GM12865 (cell line): ENCODE measurements at regions not wholly inside any gene's neighbourhood (a gene's known extent, or its start where the extent isn't known, plus 50 kb on each side); places are given as distances from the start of the nearest gene placed in this dataset.
A peak's percentile ranks its signal among the peaks of the same experiment; 100 is the strongest.

Experiments
- DNase-seq: peaks from one replicate; pipeline ENCODE4 v3.0.0; 2010; ENCODE audit warnings: low read depth
- H3K4me3 ChIP-seq: 2 replicates; pipeline ENCODE4 v1.5.1; 2011; ENCODE audit warnings: mild to moderate bottlenecking, low read depth, low read length, control low read depth
- TF ChIP-seq, protein P1 (sequence below): IDR thresholded peaks from 2 replicates; pipeline ENCODE4 v1.5.1; 2011; ENCODE audit warnings: low read length, control low read depth, low read depth, inconsistent platforms; ENCODE audit not compliant: insufficient read depth; ENCODE audit errors: missing control alignments

- no peak for DNase-seq
- TF ChIP-seq, protein P1, sequence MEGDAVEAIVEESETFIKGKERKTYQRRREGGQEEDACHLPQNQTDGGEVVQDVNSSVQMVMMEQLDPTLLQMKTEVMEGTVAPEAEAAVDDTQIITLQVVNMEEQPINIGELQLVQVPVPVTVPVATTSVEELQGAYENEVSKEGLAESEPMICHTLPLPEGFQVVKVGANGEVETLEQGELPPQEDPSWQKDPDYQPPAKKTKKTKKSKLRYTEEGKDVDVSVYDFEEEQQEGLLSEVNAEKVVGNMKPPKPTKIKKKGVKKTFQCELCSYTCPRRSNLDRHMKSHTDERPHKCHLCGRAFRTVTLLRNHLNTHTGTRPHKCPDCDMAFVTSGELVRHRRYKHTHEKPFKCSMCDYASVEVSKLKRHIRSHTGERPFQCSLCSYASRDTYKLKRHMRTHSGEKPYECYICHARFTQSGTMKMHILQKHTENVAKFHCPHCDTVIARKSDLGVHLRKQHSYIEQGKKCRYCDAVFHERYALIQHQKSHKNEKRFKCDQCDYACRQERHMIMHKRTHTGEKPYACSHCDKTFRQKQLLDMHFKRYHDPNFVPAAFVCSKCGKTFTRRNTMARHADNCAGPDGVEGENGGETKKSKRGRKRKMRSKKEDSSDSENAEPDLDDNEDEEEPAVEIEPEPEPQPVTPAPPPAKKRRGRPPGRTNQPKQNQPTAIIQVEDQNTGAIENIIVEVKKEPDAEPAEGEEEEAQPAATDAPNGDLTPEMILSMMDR = no peak
These were observed 62.6 kb upstream of the ASAP2 start for GRCh38 chr2:9144046-9144445.

DNA sequence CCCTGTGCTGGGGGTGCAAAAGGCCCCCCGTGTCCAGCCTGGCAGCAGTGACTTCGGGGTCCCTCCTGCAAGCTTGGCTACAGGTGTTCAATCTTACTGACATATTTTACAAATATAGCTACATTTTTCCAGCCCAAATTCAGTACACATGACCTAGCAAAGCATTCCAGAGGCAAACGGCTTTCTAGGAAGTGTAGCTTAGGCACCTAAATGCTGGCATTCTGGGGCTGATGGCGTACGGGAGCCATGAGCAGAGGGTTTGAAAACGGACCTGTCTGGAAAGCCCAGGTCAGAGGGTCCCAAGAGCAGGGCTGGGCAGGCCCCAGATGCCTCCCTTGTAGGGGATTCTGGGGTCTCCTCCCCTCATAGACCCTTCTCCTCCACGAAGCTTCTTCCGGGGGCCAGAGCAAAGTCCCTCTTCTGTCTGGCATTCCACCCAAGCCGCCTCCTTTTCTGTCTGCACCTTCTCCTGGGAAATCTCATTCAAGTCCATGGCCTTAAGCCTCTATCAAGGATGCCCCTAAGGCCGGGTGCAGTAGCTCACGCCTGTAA lies 63.3 kb upstream of the ASAP2 start:
- TF ChIP-seq, protein P1 = no peak
- no peak for DNase-seq
- no peak overlapping the region for H3K4me3 ChIP-seq

More at GRCh38 chr2:9144046-9144445, 62.6 kb upstream of the ASAP2 start:
- no peak overlapping the region for H3K4me3 ChIP-seq

DNA sequence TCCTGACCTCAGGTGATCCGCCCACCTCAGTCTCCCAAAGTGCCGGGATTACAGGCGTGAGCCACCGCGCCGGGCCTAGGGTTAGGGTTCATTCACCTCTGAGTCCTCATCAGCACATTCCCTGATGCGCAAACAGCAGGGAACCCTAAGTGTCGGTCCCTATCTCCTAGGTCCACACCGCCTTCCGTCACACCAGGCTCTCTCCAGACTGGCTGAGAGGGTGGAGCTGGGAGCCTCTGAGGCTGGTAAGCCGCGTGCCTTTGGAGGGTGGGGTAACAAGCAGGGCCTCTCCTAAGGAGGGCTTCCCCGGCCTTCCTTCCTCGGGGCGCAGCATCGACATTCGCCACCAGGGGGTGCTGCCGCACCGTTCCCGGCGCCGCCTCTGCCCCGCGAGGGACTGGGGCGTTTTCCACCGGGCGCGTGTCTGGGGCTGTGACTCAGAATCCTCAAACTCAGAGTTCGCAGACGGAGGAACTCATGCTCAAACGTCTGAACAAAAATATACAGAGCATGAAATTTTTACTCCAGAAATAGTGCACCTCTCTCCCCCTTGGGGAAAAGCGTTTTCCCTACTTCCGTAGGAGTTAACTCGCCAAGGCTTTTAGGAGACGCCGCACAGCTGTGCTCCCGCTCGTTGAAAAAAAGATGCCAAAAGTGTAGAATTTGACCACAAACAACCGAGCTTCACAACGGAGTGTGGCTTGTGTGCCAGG lies 63.9 kb upstream of the ASAP2 start:
- TF ChIP-seq, protein P1 = peak; percentile 95
- H3K4me3 ChIP-seq = no peak overlapping the region; the same call in 1 of the 2 replicates
- DNase-seq = peak; percentile 68

GRCh38 chr2:9141706-9142460 lies 64.7 kb upstream of the ASAP2 start:
- DNase-seq = no peak
- TF ChIP-seq, protein P1 = no peak
- H3K4me3 ChIP-seq = no peak overlapping the region

DNA sequence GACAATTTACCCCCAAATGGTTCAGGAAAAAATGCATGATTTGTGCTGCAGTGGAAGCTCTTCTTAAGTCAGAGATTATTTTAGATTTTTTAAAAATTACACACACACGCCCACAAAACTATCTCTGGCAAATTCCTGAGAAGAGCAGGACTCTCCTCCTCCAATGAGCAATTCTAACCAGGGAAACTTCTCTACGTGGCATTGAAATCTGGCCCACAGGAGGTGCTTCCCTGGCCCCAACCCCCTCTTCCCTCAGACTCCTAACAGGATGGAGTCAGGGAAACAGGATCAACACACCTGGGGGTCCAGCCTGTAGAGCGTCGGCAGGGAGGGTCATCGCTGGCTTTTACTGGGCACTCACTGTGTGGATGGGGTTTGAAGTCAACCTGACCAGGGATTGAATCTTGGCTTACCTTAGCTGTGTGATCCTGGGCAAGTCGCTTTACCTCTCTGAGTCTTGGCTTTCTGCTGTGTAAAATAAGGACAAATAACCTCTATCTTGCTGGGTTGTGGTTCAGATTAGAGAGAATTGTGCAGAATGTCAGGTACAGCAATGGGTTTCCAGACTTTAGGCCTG lies 65.4 kb upstream of the ASAP2 start:
- no peak overlapping the region for H3K4me3 ChIP-seq
- TF ChIP-seq, protein P1 = no peak
- DNase-seq = no peak

DNA sequence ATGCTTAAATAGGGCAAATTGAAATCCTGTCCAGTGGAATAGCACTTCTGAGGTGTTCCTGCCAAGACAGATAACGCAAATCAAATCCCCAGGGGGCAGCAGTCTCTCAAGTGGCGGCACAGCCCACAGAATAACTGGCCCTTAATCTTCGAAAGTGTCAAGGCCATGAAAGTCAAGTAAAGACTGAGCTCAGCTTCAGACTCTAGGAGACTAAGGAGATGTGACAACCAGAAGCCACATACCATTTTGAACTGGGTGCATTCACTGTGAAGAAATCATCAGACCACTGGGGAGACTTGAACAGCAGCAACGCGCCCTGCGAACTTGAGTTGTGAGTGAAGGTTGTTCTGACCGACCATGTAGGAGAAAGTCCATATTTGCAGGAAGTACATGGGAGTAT lies 66.0 kb upstream of the ASAP2 start:
- TF ChIP-seq, protein P1 = no peak
- no peak for DNase-seq

More for the DNA sequence above, 66.0 kb upstream of the ASAP2 start:
- H3K4me3 ChIP-seq = no peak overlapping the region
